SIG-M5 treated with dmso at 0.1 percent for 504 hours (cell line): ENCODE measurements at regions not wholly inside any gene's neighbourhood (a gene's known extent, or its start where the extent isn't known, plus 50 kb on each side); places are given as distances from the start of the nearest gene placed in this dataset.
"Not testable (repeated sequence)": the region's sequence is repeated elsewhere in the genome, so short reads cannot be mapped to it uniquely, and the experiment has no call there.

Source experiments
- DNase-seq: peaks from one replicate; lab custom pipeline; 2025; ENCODE audit not compliant: unreplicated experiment; lab: John Stamatoyannopoulos, UW

- DNase-seq = no peak
Observed at GRCh38 chr11:106152013-106152412, 74.6 kb downstream of the AASDHPPT start.

GRCh38 chr11:106152824-106153223 is 75.4 kb downstream of the AASDHPPT start:
- no peak for DNase-seq

GRCh38 chr11:106156290-106156937 is 79.0 kb downstream of the AASDHPPT start:
- peak; percentile 22 for DNase-seq

GRCh38 chr11:106158406-106158805 is 80.9 kb downstream of the AASDHPPT start:
- DNase-seq = no peak

GRCh38 chr11:106159836-106160235 is 82.4 kb downstream of the AASDHPPT start:
- no peak for DNase-seq

- DNase-seq = no peak
Observed at GRCh38 chr11:106160494-106160893, 83.0 kb downstream of the AASDHPPT start.

GRCh38 chr11:106161775-106162634 is 84.5 kb downstream of the AASDHPPT start:
- no peak for DNase-seq

GRCh38 chr11:106167085-106167484 is 89.6 kb downstream of the AASDHPPT start:
- no peak for DNase-seq

- DNase-seq = no peak
Observed at GRCh38 chr11:106172386-106172991, 95.0 kb downstream of the AASDHPPT start.

GRCh38 chr11:106173291-106173690 is 95.8 kb downstream of the AASDHPPT start:
- no peak for DNase-seq

- DNase-seq = not testable (repeated sequence)
Observed at GRCh38 chr11:106174003-106174402, 96.5 kb downstream of the AASDHPPT start.

GRCh38 chr11:106176817-106177216 is 99.4 kb downstream of the AASDHPPT start:
- no peak for DNase-seq

GRCh38 chr11:106177311-106177710 is 99.8 kb downstream of the AASDHPPT start:
- DNase-seq = no peak

GRCh38 chr11:106178361-106178760 is 100.9 kb downstream of the AASDHPPT start:
- DNase-seq = no peak

- no peak for DNase-seq
Observed at GRCh38 chr11:106179048-106179447, 101.6 kb downstream of the AASDHPPT start.

- no peak for DNase-seq
Observed at GRCh38 chr11:106186630-106187029, 109.2 kb downstream of the AASDHPPT start.

- DNase-seq = no peak
Observed at GRCh38 chr11:106187860-106188456, 110.5 kb downstream of the AASDHPPT start.

GRCh38 chr11:106193956-106194355 is 116.5 kb downstream of the AASDHPPT start:
- DNase-seq = no peak

GRCh38 chr11:106197438-106197837 is 120.0 kb downstream of the AASDHPPT start:
- DNase-seq = no peak

GRCh38 chr11:106202935-106203620 is 125.6 kb downstream of the AASDHPPT start:
- no peak for DNase-seq

- no peak for DNase-seq
Observed at GRCh38 chr11:106208760-106209159, 131.3 kb downstream of the AASDHPPT start.
